Astrocyte (in vitro differentiated cells and primary cell): ENCODE measurements at regions not wholly inside any gene's neighbourhood (a gene's known extent, or its start where the extent isn't known, plus 50 kb on each side); places are given as distances from the start of the nearest gene placed in this dataset.
"Not testable (repeated sequence)": the region's sequence is repeated elsewhere in the genome, so short reads cannot be mapped to it uniquely, and the experiment has no call there.

Experiments
- DNase-seq: peaks from one replicate; pipeline ENCODE4 v3.0.0-alpha.2; 2010; ENCODE audit warnings: low read depth
- FAIRE-seq: peaks from 2 replicates; lab custom pipeline; 2011; peaks lifted over from hg19 to GRCh38; lab: Jason Lieb, UNC
- H2AFZ ChIP-seq: 2 replicates; pipeline ENCODE4 v1.6.0; 2012; ENCODE audit warnings: low read depth, low read length, inconsistent platforms
- H3K27ac ChIP-seq: 2 replicates; pipeline ENCODE4 v1.5.1; 2011; ENCODE audit warnings: low read depth, low read length, inconsistent platforms
- H3K27me3 ChIP-seq: 2 replicates; pipeline ENCODE4 v1.6.0; 2011; ENCODE audit warnings: low read length, inconsistent platforms; ENCODE audit not compliant: insufficient read depth
- H3K36me3 ChIP-seq: 2 replicates; pipeline ENCODE4 v1.5.1; 2011; ENCODE audit warnings: low read length, inconsistent platforms; ENCODE audit not compliant: insufficient read depth
- H3K4me1 ChIP-seq: 2 replicates; pipeline ENCODE4 v1.5.1; 2011; ENCODE audit warnings: low read length, inconsistent platforms; ENCODE audit not compliant: insufficient read depth
- H3K4me2 ChIP-seq: 2 replicates; pipeline ENCODE4 v1.6.0; 2012; ENCODE audit warnings: low read length, inconsistent platforms
- H3K4me3 ChIP-seq: 2 replicates; pipeline ENCODE4 v1.5.1; 2011; ENCODE audit warnings: low read depth, mild to moderate bottlenecking, low read length, inconsistent platforms; ENCODE audit not compliant: insufficient read depth
- H3K79me2 ChIP-seq: 2 replicates; pipeline ENCODE4 v1.6.0; 2012; ENCODE audit warnings: mild to moderate bottlenecking, low read length, inconsistent platforms; ENCODE audit not compliant: insufficient read depth
- H3K9ac ChIP-seq: 2 replicates; pipeline ENCODE4 v1.6.0; 2012; ENCODE audit warnings: mild to moderate bottlenecking, low read length, inconsistent platforms
- H3K9me3 ChIP-seq: 2 replicates; pipeline ENCODE4 v1.5.1; 2012; ENCODE audit warnings: low read depth, mild to moderate bottlenecking, low read length, inconsistent platforms; ENCODE audit not compliant: insufficient read depth
- H4K20me1 ChIP-seq: 2 replicates; pipeline ENCODE4 v1.6.0; 2012; ENCODE audit warnings: low read length, inconsistent platforms; ENCODE audit not compliant: insufficient read depth
- H3K27ac Mint-ChIP-seq: one replicate; pipeline ENCODE4 v1.8.0; 2021; ENCODE audit warnings: mild to moderate bottlenecking, mixed read lengths; ENCODE audit not compliant: unreplicated experiment
- H3K27me3 Mint-ChIP-seq: one replicate; pipeline ENCODE4 v1.8.0; 2021; ENCODE audit warnings: low read depth, mixed read lengths; ENCODE audit not compliant: unreplicated experiment
- H3K36me3 Mint-ChIP-seq: one replicate; pipeline ENCODE4 v1.8.0; 2021; ENCODE audit warnings: low read depth, mixed read lengths; ENCODE audit not compliant: unreplicated experiment
- H3K4me1 Mint-ChIP-seq: one replicate; pipeline ENCODE4 v1.8.0; 2021; ENCODE audit warnings: low read depth, mixed read lengths; ENCODE audit not compliant: unreplicated experiment
- H3K4me3 Mint-ChIP-seq: one replicate; pipeline ENCODE4 v1.8.0; 2021; ENCODE audit warnings: mild to moderate bottlenecking, moderate library complexity, mixed read lengths; ENCODE audit not compliant: unreplicated experiment
- H3K9me3 Mint-ChIP-seq: one replicate; pipeline ENCODE4 v1.8.0; 2021; ENCODE audit warnings: mild to moderate bottlenecking, mixed read lengths; ENCODE audit not compliant: unreplicated experiment

- DNase-seq, H3K36me3 ChIP-seq, H3K27me3 ChIP-seq, H3K4me1 ChIP-seq, FAIRE-seq, H3K27ac Mint-ChIP-seq, H3K79me2 ChIP-seq, H3K4me3 ChIP-seq, H3K9me3 Mint-ChIP-seq, H3K4me2 ChIP-seq, H3K27ac ChIP-seq, H4K20me1 ChIP-seq, H3K9ac ChIP-seq, H3K36me3 Mint-ChIP-seq, H3K4me3 Mint-ChIP-seq, H3K4me1 Mint-ChIP-seq, H3K27me3 Mint-ChIP-seq, H2AFZ ChIP-seq, H3K9me3 ChIP-seq: not testable (repeated sequence)
Observed at GRCh38 chr13:18294311-18294710, 887.3 kb downstream of the TUBA3C start.

GRCh38 chr13:18286848-18287247, 894.8 kb downstream of the TUBA3C start:
- not testable (repeated sequence) for H3K36me3 ChIP-seq, H3K9ac ChIP-seq, H3K9me3 Mint-ChIP-seq, H3K36me3 Mint-ChIP-seq, H3K4me3 Mint-ChIP-seq, H3K4me2 ChIP-seq, FAIRE-seq, H4K20me1 ChIP-seq, H3K4me1 ChIP-seq, H3K4me1 Mint-ChIP-seq, H2AFZ ChIP-seq, DNase-seq, H3K27ac Mint-ChIP-seq, H3K27me3 Mint-ChIP-seq, H3K9me3 ChIP-seq, H3K27ac ChIP-seq, H3K27me3 ChIP-seq, H3K79me2 ChIP-seq, H3K4me3 ChIP-seq

- not testable (repeated sequence) for H3K4me1 ChIP-seq, H4K20me1 ChIP-seq, H3K4me2 ChIP-seq, H3K4me3 ChIP-seq, DNase-seq, H3K27ac ChIP-seq, H3K9me3 ChIP-seq, H3K27me3 ChIP-seq, H3K4me3 Mint-ChIP-seq, FAIRE-seq, H3K9ac ChIP-seq, H3K27me3 Mint-ChIP-seq, H3K36me3 Mint-ChIP-seq, H2AFZ ChIP-seq, H3K27ac Mint-ChIP-seq, H3K9me3 Mint-ChIP-seq, H3K79me2 ChIP-seq, H3K36me3 ChIP-seq, H3K4me1 Mint-ChIP-seq
Observed at GRCh38 chr13:18285663-18286062, 896.0 kb downstream of the TUBA3C start.

- not testable (repeated sequence) for H2AFZ ChIP-seq, H3K27me3 Mint-ChIP-seq, H3K36me3 Mint-ChIP-seq, H3K9me3 Mint-ChIP-seq, FAIRE-seq, H3K4me3 ChIP-seq, H3K4me2 ChIP-seq, H3K27ac Mint-ChIP-seq, DNase-seq, H3K36me3 ChIP-seq, H4K20me1 ChIP-seq, H3K9me3 ChIP-seq, H3K27me3 ChIP-seq, H3K4me1 ChIP-seq, H3K27ac ChIP-seq, H3K4me1 Mint-ChIP-seq, H3K4me3 Mint-ChIP-seq, H3K9ac ChIP-seq, H3K79me2 ChIP-seq
Observed at GRCh38 chr13:18284040-18284439, 897.6 kb downstream of the TUBA3C start.

GRCh38 chr13:18281829-18282597, 899.6 kb downstream of the TUBA3C start:
- not testable (repeated sequence) for H3K27me3 Mint-ChIP-seq, FAIRE-seq, DNase-seq, H3K36me3 Mint-ChIP-seq, H3K4me1 Mint-ChIP-seq, H3K9me3 ChIP-seq, H3K27me3 ChIP-seq, H3K4me2 ChIP-seq, H3K4me1 ChIP-seq, H3K4me3 Mint-ChIP-seq, H3K9ac ChIP-seq, H2AFZ ChIP-seq, H3K9me3 Mint-ChIP-seq, H3K4me3 ChIP-seq, H3K36me3 ChIP-seq, H3K79me2 ChIP-seq, H3K27ac ChIP-seq, H4K20me1 ChIP-seq, H3K27ac Mint-ChIP-seq
